A673 (cell line): ENCODE measurements at regions not wholly inside any gene's neighbourhood (a gene's known extent, or its start where the extent isn't known, plus 50 kb on each side); places are given as distances from the start of the nearest gene placed in this dataset.

ENCODE experiments used
- BruUV-seq: library from RNA; stranded (reverse); fragments of 400-500 nt; replicated peaks from 2 replicates; lab custom pipeline; 2021; lab: Mats Ljungman, UMichigan
- CTCF ChIA-PET: fragments of 300-600 bp; sonication (Branson Sonifier 250); formaldehyde crosslinking; loops from one replicate; lab custom pipeline; 2022; ENCODE audit warnings: antibody characterized with exemption; lab: Charles Lee
- POLR2A ChIA-PET: fragments of 300-600 bp; sonication (Branson Sonifier 250); formaldehyde crosslinking; loops from one replicate; lab custom pipeline; 2022; ENCODE audit warnings: antibody characterized with exemption; ENCODE audit not compliant: low non-redundant PET; lab: Charles Lee
- DNase-seq: peaks from one replicate; pipeline ENCODE4 v3.0.0-alpha.2; 2015; ENCODE audit warnings: low spot score
- H3K27ac ChIP-seq: fragments of 200-600 bp; sonication (generic); 2 replicates; pipeline ENCODE4 v1.5.1; 2016; ENCODE audit warnings: mixed run types, low read depth, mild to moderate bottlenecking, mixed read lengths, antibody characterized with exemption, low read length; ENCODE audit not compliant: poor library complexity, severe bottlenecking
- H3K27me3 ChIP-seq: fragments of 200-600 bp; sonication (generic); replicated peaks from 2 replicates; pipeline ENCODE4 v1.6.1; 2017; ENCODE audit warnings: mixed run types, low read depth, mild to moderate bottlenecking, mixed read lengths, antibody characterized with exemption, low read length; ENCODE audit not compliant: insufficient read depth, poor library complexity
- H3K36me3 ChIP-seq: fragments of 200-600 bp; sonication (generic); 2 replicates; pipeline ENCODE4 v1.6.1; 2016; ENCODE audit warnings: mixed run types, mild to moderate bottlenecking, mixed read lengths, antibody characterized with exemption, low read length; ENCODE audit not compliant: insufficient read depth, poor library complexity, severe bottlenecking
- H3K4me1 ChIP-seq: fragments of 200-600 bp; sonication (generic); 2 replicates; pipeline ENCODE4 v1.6.1; 2017; ENCODE audit warnings: mixed run types, mild to moderate bottlenecking, mixed read lengths, antibody characterized with exemption, low read length; ENCODE audit not compliant: insufficient read depth, poor library complexity, severe bottlenecking
- H3K4me3 ChIP-seq: fragments of 200-600 bp; sonication (generic); 2 replicates; pipeline ENCODE4 v1.5.1; 2016; ENCODE audit warnings: low read depth, mixed run types, mild to moderate bottlenecking, mixed read lengths, low read length; ENCODE audit not compliant: poor library complexity, severe bottlenecking
- H3K9me3 ChIP-seq: fragments of 200-600 bp; sonication (generic); 2 replicates; pipeline ENCODE4 v1.6.1; 2016; ENCODE audit warnings: mixed run types, low read depth, mild to moderate bottlenecking, mixed read lengths, antibody characterized with exemption, low read length; ENCODE audit not compliant: poor library complexity, severe bottlenecking
- EZH2 ChIP-seq: fragments of 200-600 bp; sonication (generic); IDR thresholded peaks from 2 replicates; pipeline ENCODE4 v1.6.1; 2017; ENCODE audit warnings: borderline replicate concordance, low read depth, mild to moderate bottlenecking, mixed read lengths, antibody characterized with exemption, low read length; ENCODE audit not compliant: poor library complexity, severe bottlenecking
- intact Hi-C: fragments of 100-400 bp; cut with micrococcal nuclease; formaldehyde crosslinking; loops from one replicate; pipeline ENCODE4 v1.10.0; 2022; ENCODE audit not compliant: unreplicated experiment
- TF ChIP-seq, protein P1 (sequence below): fragments of 300-800, 200-600 bp; sonication (generic); conservative IDR thresholded peaks from 2 replicates; pipeline ENCODE4 v1.5.1; 2017; ENCODE audit warnings: low read depth, mild to moderate bottlenecking, antibody characterized with exemption, low read length, moderate library complexity, mixed read lengths

DNA sequence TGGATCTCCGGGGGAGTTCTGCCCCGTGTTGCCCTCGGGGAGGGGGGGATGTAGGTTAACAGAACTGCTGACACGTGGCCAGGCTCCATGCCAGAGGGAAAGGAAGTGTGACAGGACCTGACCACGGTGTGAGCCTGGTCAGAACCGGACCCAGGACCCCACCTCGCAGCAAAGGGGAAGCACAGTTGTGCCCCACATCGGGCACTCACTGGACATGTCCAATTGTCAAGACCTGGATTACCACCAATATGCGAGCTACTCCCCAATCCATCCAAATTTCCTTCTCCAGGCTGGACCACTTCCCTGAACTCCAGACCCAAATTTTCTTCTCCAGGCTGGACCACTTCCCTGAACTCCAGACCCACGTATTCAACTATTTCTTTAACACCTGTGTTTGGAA lies 78.8 kb upstream of the PIWIL1 start:
- TF ChIP-seq, protein P1, sequence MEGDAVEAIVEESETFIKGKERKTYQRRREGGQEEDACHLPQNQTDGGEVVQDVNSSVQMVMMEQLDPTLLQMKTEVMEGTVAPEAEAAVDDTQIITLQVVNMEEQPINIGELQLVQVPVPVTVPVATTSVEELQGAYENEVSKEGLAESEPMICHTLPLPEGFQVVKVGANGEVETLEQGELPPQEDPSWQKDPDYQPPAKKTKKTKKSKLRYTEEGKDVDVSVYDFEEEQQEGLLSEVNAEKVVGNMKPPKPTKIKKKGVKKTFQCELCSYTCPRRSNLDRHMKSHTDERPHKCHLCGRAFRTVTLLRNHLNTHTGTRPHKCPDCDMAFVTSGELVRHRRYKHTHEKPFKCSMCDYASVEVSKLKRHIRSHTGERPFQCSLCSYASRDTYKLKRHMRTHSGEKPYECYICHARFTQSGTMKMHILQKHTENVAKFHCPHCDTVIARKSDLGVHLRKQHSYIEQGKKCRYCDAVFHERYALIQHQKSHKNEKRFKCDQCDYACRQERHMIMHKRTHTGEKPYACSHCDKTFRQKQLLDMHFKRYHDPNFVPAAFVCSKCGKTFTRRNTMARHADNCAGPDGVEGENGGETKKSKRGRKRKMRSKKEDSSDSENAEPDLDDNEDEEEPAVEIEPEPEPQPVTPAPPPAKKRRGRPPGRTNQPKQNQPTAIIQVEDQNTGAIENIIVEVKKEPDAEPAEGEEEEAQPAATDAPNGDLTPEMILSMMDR = no peak
- no peak for TF ChIP-seq EZH2
- no peaks in the 10 kb centered on the region for H3K4me1 ChIP-seq
- CTCF ChIA-PET = no interaction called here
- H3K27me3 ChIP-seq = peaks cover 3% of the 10 kb centered on the region
- intact Hi-C loops = no loop called here
- DNase-seq = no peak
- no peaks in the 10 kb centered on the region for H3K36me3 ChIP-seq
- no TSS peak for BruUV-seq
- H3K4me3 ChIP-seq = no peak overlapping the region
- POLR2A ChIA-PET = no interaction called here
- no peaks in the 10 kb centered on the region for H3K9me3 ChIP-seq
- no peak overlapping the region for H3K27ac ChIP-seq

DNA sequence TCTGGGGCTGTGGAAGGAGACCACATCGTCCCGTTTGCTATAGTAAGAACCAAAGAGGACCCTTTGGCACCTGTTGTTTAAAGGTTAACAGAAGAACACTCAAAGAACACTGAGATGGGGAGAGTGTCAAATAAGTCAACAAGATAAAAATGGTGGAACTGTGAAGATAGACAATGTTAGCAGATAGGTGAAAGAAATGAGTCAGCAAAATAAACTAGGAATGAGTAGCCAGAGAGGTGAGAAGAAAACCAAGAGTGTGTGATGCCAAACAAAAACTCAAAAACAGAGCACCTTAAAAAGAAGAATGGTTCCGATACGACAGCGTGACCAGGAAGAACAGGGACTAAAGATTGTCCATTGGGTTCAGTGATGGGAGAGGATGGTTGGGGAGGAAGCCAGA lies 74.7 kb upstream of the PIWIL1 start:
- H3K4me1 ChIP-seq = no peaks in the 10 kb centered on the region
- no peak overlapping the region for H3K27ac ChIP-seq
- POLR2A ChIA-PET = no interaction called here
- TF ChIP-seq, protein P1 = no peak
- no peak for TF ChIP-seq EZH2
- H3K27me3 ChIP-seq = peaks cover 3% of the 10 kb centered on the region
- H3K9me3 ChIP-seq = no peaks in the 10 kb centered on the region
- DNase-seq = no peak
- CTCF ChIA-PET = no interaction called here
- BruUV-seq = no TSS peak
- H3K4me3 ChIP-seq = no peak overlapping the region
- intact Hi-C loops = no loop called here
- H3K36me3 ChIP-seq = no peaks in the 10 kb centered on the region

DNA sequence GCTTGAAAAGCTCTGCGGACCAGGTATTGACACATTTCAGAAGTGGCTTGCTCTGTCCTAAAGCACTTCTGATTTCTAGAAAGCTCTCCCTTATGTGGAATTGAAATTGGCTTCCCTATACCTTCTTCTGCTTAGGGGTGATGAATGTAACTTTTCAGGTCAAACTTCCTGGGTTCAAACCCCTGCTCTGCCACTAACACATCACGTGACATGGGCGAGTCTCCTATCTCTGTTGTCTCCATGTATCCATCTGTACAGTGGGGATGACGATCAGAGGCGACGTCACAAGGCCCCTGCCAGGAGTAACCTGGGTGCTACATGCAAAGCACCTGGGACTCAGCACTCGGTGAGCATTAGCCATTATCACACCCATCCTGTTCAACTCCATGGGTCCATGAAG lies 73.7 kb upstream of the PIWIL1 start:
- ChIA-PET CTCF (no interaction called here), POLR2A (no interaction called here)
- BruUV-seq = no TSS peak
- Histone ChIP-seq H3K27ac (no peak overlapping the region), H3K27me3 (peaks cover 5% of the 10 kb centered on the region), H3K4me1 (no peaks in the 10 kb centered on the region), H3K36me3 (no peaks in the 10 kb centered on the region), H3K9me3 (no peaks in the 10 kb centered on the region), H3K4me3 (no peak overlapping the region)
- intact Hi-C loops = no loop called here
- TF ChIP-seq EZH2 = no peak
- TF ChIP-seq, protein P1 = no peak
- DNase-seq = no peak
